ENCODE measurements at regions not wholly inside any gene's neighbourhood (a gene's known extent, or its start where the extent isn't known, plus 50 kb on each side); places are given as distances from the start of the nearest gene placed in this dataset.
"Not testable (repeated sequence)": the region's sequence is repeated elsewhere in the genome, so short reads cannot be mapped to it uniquely, and the experiment has no call there.

DNA sequence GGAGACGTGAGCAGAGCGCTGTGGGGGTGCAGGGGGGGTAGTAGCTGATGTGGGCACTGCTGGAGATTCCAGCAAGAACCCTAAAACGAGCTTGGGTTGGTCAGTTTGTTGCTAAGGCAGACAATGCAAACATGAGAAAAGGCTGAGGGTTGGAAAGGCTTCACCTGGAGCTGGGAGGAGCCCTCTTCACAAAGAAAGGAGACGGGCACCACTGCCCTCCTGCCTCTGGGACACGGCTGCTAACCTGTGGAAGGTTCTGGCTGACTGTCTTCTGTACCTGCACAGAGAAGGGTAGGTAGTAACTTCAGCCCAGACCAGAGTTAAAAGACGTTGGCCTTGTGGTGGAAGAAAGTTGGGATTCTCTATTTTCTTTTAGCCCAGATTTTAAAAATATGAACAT, 108.7 kb downstream of the SUCLA2 start:
- DNase-seq, result no peak

DNA sequence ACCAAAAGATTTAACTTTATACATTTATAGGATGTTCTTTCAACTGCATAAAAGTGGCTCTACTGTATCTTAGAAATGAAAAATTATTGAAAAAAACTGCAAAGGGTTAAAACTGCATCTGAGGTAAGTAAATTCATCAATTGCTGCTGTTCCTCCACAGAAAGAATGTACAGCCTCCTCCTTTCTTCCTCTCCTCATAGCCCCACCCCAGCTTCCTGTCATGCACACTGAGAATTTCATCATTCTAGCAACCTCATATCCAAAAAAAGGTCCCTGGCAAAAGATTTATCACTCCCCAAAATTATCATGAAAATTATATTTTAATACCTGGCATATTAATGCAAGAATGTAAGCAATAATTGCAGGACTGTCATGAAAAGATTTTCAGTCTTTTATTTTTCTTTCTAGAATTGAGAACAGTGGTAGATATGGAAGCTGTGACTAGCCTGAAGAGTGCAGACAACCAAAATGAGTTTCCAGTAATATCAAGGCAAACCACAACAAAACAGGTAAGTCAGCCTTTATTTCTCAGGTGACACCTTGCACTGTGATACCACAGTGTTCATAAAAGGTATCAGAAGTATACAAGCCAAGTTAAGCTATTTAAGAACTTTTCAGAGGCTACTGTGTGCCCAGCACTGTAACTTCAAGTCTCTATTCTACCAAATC, 110.8 kb downstream of the SUCLA2 start:
- DNase-seq, result no peak

DNA sequence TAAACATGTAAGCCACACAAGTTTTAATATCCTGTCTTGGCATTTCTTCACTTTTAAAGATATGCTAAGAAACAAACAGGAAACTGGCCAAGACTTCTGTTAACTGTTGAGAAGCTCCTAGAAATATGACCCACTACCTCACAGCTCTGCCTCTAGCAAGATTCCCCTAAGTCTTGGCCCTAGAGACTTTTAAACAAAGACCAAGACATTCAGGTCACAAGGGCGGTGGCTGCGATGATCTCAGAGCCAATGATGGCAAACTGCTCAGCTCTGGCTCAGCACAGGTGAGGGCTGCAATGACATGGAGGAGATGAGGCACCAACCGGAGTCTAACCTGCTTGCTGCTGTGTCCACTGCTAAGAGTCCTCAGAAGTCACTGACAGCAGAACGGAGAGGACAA, 114.8 kb downstream of the SUCLA2 start:
- DNase-seq, result no peak

- no peak for DNase-seq
These were observed 125.9 kb downstream of the SUCLA2 start for GRCh38 chr13:47875201-47875600.

- DNase-seq, result not testable (repeated sequence)
These were observed 127.1 kb downstream of the SUCLA2 start for GRCh38 chr13:47873987-47874386.

GRCh38 chr13:47873319-47873718, 127.8 kb downstream of the SUCLA2 start:
- DNase-seq, result not testable (repeated sequence)

GRCh38 chr13:47869776-47870175, 131.3 kb downstream of the SUCLA2 start:
- DNase-seq, result no peak

DNA sequence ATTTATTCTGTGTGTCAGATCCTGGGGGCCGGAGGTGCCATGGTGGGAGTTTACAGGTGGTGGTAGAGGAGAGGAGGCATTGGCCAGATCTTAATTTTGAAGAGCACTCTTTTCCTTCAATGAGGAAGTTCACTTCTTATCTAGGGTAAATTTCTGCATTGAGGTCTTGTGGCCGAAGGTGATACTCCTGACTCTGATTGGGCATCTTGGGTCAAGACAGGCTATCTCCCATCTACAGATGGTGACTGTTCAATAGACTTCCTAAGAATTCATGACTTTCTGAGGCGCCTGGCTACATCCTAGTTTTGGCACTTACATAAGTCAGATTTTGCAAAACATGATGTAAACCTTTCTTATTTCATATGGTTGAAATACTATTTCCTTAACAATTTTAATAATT, 135.2 kb downstream of the SUCLA2 start:
- no peak for DNase-seq

DNA sequence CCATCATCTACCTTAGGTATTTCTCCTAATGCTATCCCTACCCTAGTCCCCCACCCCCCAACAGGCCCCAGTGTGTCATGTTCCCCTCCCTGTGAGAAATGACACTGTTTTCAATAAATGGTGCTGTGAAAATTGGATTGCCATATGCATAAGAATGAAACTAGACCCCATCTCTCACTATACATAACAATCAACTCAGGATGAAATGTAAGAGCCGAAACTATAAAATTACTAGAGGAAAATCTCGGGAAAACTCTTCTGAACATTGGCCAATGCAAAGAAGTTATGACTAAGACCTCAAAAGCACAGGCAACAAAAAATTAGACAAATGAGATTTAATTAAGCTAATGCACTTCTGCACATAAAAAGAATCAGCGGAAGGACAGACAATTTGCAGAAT, 138.2 kb downstream of the SUCLA2 start:
- no peak for DNase-seq

DNA sequence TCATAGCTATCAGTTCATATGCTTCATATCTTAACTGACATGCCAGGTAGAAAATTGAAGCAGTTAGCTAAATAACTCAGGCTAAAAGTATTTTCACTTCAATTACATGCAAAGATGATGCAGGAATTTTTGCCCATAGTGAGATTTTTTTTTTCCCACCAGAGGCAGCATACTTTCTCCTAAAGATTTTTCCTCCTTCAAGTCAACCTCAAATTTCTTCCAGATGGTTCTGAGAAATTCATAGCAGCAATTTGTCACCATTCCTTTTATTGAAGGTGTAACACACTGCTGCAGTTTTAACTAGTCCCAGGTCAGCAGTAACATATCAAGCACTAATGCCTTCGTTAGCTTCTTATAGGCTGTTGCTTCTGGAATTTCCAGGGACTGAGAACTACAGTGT, 141.9 kb downstream of the SUCLA2 start:
- no peak for DNase-seq

DNA sequence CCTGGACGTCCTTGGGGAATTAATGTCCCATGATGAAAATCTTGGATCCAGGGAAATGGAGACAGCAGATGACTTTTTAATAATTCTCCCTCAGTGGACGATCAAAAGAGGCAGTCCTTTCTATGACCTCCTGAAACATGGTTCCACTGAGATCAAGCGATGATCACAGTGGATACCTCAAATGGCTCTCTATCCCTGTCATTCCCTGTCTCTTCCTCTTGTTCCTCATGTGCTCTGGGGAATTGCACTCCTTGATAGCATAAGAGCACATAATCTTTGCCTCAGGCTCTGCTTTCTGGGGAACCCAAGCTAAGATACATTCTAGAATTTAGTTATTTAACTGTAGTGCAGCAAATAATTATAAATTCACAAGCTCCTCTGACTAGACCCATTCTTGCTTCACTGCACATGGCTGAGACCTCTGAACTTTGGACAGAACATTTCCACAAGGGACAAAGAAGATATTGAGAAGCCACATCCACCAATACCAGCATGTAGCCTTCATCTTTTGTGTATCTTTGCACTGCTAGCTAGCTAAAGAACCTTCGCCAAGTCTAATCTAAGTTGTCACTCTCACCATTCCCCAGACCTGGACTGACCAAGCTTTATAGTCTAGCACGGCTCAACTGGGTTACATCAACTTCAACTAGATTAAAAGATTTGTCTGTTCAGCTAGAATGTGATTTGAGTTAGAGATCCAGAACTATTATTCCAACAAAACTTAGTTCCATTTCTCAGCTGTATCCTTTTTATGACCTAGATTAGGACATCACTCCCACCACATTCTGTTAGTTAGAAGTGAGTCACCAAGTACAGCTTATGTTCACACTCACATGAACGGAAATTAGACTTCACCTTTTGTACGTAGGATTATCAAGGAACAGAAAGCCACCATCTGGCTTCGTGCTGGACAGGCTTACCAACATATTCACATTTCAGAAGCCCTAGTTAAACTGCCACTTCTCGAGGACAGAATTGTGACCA, 142.7 kb downstream of the SUCLA2 start:
- no peak for DNase-seq

- DNase-seq, result no peak
These were observed 147.8 kb downstream of the SUCLA2 start for GRCh38 chr13:47853236-47853635.

DNA sequence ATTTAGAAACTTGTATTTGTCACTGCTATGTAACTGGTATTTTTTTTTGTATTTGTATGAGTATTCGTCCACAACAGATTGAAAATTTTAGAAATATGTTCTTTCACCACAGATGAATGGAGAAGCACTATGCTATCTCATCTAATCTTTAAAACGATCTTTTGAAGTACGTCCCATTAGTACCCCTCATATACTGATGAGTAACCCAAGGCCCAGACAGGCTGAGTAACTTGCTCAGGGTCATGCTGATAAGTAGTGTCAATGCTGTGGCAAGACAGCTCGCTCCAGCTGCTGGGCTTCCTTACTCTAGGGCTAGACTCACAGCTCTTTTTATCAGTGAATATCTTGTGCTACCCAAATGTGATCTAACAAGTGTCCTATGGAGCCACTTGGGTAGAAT, 154.2 kb downstream of the SUCLA2 start:
- no peak for DNase-seq

DNA sequence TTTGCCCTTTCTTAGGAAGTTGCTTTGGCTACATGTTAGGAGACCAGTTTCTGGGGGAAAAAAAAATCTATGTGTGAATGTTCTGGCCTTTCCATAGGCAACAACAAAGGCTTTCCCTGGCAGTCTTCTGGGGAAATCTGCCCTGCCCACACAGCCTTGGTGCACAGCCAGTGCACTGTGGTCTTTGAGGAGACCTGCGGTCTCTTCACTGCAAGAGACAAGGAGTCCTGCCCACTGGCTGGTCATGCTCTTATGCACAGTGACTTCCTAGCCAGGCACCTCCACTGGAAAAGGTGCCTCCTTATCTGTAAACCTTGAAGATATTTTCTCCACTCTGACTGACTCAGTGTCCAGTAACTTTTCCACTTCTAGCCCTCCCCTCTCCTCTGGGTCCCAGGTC, 155.1 kb downstream of the SUCLA2 start:
- no peak for DNase-seq

DNA sequence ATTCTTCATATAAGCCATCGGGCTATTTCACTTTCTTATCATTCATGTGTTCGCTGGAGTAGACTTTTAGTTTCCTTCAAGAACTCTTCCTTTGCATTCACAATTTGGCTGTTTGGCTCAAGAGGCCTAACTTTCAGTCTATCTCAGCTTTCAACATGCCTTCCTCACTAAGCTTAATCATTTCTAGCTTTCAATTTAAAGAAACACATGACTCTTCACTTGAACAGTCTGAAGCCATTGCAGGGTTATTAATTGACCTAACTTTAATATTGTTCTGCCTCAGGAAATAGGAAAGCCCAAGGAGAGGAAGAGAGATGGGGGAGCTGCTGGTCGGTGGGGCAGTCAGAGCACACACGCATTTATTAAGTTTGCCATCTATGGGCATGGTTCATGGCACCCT, 158.1 kb downstream of the SUCLA2 start:
- no peak for DNase-seq

GRCh38 chr13:47841151-47841550, 159.9 kb downstream of the SUCLA2 start:
- no peak for DNase-seq

- DNase-seq, result no peak
These were observed 163.2 kb downstream of the SUCLA2 start for GRCh38 chr13:47837906-47838305.

- no peak for DNase-seq
These were observed 163.8 kb downstream of the SUCLA2 start for GRCh38 chr13:47837104-47837880.

- no peak for DNase-seq
These were observed 165.4 kb downstream of the SUCLA2 start for GRCh38 chr13:47835470-47836228.

DNA sequence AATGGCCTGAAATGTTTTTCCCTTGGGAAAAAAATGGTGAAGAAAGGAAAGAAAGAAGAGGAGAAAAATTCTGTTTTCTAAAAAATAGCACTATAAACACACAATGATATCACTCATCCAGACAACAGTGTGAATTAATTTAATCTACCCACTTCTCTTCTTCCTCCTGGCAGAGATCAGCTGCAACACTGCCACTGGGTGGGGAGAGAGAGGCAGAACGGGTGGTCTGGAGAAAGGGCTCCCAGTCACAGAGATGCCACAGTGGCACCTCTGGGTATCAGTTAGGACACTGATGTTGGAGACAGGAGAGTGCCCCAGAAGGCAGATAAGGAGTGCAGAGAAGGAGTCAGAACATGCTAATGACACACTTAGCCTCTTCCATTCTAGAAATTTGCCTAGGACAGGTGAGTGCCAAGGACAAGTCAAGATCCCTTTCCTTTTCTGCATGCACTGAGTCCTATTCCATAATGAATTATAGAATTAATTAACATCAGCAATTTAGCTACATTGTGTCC, 168.6 kb downstream of the SUCLA2 start:
- no peak for DNase-seq

DNA sequence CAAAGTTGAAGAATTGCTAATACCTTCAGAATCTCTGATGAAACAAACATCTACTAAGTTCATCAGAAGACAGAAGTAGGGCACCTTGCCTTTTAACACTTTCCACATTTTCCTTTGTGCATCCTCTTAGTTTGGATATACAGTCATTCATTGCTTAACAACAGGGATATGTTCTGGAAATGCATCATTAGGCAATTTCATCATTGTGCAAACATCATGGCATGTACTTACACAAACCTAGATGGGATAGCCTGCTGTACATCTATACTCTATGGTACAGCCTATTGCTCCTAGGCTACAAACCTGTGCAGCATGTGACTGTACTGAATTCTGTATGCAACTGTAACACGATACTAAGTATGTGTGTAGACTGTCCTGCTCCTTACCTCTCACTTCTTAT, 169.8 kb downstream of the SUCLA2 start:
- DNase-seq, result no peak

DNA sequence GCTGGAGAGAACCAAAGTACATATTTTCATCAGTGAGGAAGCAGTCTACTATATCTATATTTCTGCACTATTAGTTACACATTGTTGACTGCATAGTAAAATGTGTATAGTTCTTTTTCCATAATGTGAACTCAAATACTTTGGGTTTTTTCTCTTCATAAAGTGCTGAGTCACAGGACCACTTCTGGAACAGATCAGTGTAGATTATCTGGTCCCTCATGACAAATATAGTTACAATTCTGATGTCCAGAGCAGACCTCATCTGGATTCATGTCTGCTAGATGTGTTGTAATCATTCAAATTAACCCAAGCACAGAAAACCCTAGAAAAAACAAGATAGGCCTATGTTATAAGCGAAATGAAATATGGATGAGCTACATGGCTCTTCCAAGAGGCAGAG, 171.4 kb downstream of the SUCLA2 start:
- no peak for DNase-seq

All from CD4-positive, alpha-beta T cell treated with Interleukin-4 for 1 hour (primary cell).